CD4-positive, alpha-beta T cell treated with Interleukin-21 for 1 hour (primary cell): ENCODE measurements at regions not wholly inside any gene's neighbourhood (a gene's known extent, or its start where the extent isn't known, plus 50 kb on each side); places are given as distances from the start of the nearest gene placed in this dataset.
"Not testable (repeated sequence)": the region's sequence is repeated elsewhere in the genome, so short reads cannot be mapped to it uniquely, and the experiment has no call there.

Experiments used
- DNase-seq: peaks from one replicate; pipeline ENCODE4 v3.0.0-alpha.2; 2020

DNA sequence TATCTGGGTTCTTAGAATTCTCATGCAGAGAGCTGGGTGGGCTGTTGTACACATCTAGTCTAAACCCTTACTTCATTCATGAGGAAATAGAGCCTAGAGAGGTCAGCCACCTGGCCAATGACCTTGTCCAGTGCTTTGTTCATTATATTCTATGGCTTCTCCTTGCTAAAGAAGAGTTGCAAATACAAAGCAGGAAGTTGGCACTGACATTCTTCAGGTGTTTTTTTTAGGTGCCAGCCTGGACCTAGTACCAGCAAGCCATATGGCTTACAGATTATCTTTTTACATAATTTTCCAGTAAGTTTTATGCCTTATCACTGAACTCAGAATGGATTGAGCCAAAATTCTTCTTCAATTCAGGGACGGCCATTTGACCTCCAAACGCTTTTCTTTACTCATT is 54.7 kb upstream of the PGM2 start:
- DNase-seq, result no peak

DNA sequence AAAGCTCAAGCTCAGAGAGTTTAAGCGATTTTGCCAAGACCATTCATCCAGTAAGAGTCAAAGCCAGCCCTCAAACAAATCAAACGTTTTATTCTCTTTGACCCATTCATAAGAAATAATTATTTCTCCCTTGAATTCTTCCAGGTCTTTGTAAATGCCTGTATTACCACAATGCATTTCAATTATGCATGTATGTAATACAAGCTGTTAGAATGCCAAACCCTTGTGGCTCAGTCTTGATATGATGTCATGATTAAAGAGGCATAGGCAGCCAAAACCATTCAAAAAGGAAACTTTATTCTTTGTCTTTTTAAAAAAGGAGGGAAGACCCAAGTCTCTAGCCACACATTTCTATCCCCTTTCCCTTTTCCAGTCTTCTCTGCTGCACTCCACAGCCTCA is 56.5 kb upstream of the PGM2 start:
- DNase-seq, result no peak

DNA sequence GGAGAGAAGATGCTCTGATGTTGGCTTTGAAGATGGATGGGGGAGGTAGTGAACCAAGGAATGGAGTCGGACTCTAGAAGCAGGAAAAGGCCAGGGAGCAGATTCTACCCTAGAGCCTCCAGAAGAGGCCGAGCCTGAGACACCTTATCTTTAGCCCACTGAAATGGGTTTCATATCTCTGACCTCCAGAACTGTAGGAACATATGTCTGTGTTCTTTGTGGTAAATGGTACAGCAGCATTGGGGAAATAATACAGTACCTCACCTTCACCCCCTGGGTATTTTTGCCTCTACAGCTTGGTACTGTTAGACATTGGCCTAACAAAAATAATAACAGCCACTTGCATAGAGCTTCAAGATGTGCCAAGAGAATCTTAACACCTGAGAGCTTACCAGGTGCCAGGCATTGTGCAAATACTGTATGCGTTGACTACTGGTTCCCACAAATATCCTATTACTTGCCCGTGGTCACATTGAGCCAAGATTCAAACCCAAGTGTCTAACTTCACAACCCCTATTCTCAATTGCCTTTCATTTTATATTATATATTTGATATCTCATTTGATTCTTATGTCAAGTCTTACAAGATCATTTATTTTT is 57.0 kb upstream of the PGM2 start:
- no peak for DNase-seq

DNA sequence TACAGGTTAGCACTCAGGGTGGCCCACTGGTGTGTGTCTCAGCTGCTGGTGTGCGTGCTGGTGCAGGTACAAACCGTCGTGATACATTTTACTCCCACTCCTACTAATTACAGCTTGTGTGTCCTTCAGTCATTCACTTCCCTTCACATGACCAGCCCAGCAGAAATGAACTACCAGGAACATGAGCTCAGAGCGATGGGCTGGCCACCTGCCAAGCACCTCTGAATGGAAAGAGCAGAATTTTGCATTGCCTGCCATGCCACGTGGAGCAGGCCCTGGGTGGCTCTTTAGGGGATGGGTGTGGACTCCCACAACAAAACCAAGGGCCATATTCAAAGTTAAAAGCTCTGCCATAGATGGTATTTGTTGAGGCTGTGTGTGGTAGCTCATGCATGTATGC is 58.9 kb upstream of the PGM2 start:
- DNase-seq, result no peak

DNA sequence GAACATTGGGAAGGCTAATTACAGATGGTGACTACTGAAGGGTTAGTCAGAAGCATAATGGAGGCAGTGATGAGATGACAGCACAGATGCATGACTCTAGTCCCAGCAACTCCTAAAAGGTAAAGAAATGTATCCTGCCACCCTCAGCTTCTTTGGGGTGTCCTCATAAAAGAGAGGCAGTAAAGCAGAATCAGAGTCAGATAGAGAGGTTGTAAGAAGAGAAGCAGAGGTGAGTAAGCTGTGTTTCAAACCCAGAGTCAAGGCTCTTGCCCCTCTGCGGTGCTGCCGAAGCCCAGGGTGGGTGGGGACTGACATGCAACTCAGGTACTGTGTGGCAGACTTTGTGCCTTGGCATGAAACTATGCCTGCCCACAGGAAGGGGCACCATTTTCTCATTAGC is 59.5 kb upstream of the PGM2 start:
- DNase-seq, result no peak

DNA sequence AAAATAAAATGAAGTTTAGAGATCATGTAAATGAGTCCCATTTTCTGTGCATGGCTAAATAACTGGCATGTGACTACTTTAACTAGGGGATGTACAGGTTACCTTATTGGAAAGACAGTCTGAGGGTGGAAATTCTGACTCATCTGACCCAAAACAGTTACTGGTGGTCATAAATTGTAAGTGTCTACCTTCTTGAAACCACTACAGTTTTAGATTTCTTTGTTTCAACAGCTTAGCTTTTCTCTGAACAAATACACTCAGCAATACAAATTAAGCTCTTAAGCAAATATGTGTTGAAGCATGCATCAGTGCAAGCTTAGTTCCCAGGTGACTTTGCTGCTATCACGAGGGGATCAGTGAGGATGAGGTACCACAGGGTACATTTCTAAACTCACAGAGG is 60.7 kb upstream of the PGM2 start:
- DNase-seq, result no peak

DNA sequence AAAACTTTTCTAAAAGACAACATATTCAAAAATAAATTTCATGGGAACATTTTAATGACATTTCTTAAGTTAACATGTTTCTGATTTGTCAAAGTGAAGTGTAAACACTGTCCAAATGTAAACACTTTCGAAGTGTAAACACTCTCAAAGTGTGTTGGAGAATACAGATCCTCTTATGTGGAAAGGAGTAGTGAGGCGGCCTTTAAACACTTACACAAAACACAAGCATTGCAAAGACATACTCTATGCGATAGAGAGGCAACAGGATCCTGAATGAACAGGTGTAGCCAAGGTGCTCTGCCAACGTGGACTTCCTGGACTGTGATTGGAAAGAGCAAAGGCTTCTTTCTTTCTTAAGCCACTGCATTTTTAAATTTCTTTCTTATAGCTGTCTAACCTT is 62.7 kb upstream of the PGM2 start:
- no peak for DNase-seq

DNA sequence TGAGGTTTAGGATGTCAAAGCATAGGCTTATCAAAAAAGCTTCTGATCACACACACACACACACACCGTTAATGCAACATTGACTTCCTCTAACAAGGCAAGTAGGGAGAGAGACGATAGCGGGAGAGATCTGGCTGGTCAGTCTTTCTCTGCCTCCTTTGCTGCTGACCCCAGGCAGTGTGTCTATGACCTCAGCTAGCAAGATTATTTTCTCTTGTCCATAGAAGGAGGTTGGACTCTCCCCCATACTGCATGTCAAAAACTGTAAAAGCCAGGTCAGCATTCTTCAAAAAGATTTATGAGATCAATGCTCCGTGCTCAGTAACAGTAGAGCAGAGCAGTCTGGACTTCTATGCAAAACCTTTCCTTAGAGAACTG is 63.5 kb upstream of the PGM2 start:
- DNase-seq, result no peak

DNA sequence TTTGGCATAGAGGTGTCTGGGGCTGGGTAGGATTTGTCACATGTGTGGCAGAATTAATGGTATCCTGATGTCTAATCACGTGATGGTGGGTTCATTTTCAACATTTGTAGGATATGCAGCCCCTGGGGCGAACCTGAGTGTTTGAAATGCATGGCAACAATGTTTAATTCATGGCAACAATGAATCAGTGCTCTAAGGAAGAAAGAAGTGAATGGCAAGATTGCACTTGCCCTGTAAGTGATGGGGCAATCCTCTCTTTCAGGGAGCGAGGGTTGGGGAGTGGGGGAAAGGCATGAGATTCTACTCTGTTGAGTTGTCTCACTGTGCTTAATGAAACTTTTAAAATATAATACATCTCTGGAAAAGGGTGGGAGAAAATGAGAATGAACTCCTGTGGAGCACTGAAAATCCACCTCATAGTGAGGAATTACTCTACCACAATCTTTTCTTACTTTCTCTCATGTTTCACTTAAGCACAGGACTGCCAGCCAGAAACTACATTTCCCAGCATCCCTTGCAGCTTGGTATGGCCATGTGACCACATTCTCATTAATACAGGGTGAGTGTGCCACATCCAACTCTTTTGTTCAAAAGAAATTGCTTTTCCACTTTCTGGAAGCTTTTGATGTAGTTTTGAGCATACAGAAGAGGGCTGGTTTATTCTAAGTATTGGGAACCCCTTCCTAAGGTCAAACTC is 64.0 kb upstream of the PGM2 start:
- DNase-seq, result peak; percentile 19

DNA sequence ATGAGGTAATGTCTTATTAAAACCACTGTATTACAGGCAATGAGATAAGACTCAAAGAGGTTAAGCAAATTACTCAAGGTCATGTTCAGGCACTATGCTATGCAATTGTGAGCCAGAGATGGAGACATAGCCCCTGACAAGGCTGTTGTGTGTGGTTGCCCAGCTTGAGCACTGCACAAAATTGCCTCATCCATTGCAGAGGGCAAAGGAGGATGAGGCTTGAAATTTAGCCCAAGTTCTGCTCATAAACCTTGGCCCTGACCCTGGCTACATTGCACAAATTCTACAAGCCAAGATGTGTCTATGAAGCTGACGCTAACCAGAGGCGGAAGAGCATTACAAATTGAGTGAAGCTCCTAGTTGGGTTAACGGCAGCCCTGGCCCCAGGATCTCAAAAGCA is 65.6 kb upstream of the PGM2 start:
- DNase-seq, result no peak

DNA sequence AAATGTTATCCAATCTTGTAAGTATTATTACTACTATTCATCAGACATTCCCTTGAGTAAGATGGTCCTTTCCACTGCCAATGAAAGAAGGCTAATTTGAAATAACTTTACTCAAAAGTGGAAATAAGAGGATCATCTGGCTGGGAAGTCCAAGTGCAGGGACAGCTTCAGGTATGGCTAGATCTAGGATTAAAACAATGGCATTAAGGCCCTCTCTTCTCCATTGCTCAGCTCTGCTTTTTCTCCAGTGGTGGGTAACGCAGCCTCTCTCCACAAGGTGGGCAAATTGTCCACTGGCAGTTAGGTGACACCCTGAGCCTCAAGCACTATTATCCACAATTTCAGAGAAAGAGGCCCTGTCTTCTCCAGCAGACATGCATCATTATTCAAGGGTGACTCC is 66.7 kb upstream of the PGM2 start:
- no peak for DNase-seq

DNA sequence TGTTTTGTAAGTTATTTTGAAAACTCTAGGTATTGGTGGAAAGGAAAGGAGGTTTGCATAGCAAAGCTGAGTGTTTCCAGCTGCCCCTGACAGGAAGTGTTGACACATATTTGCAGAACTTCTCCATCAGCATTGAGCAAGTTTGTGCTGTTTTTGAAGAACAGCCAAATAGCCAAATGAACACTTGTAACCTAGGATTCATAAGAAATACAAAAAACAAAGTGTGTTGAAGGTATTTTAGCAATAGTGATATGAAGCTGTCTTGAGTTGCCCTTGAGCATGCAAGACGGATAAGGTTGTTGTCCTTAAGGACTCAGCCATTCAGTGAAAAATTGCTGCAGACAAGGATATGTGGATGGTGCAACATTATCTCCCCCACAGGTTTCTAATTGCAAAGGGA is 68.3 kb upstream of the PGM2 start:
- peak; percentile 19 for DNase-seq

DNA sequence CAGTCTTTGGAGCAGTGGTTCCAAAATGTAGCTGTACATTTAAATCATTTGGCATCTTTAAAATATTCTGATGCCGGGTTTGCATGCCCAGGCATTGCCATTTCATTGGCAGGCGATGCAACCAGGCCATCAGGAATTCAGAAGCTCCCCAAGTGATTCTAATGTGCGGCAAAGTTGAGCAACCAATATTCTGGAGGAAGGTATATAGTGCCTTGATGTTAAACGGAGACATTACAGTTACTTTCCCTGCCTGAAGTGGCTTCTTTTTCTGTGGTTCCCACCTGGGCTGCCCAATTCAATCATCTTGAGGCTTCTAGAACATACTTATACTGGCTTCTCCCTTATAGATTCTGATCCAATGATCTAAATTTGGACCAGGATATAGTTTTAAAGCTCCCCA is 68.7 kb upstream of the PGM2 start:
- DNase-seq, result no peak

DNA sequence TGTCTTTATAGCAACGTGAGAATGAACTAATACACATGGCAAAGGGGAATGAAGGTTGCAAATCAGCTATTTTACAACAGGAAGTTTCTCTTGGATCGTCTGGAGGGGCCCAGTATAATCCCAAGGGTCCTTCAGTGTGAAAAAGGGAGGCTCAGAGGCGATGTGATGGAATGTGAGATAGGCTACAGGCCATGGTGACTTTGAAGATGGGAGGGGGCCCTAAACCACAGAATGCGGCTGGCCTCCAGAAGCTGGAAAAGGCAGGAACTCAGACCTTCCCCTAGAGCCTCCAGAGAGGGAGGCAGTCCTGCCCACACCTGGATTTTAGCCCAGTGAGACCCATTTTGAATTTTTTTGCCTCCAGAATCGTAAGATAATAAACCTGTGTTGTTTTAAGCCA is 69.4 kb upstream of the PGM2 start:
- no peak for DNase-seq

DNA sequence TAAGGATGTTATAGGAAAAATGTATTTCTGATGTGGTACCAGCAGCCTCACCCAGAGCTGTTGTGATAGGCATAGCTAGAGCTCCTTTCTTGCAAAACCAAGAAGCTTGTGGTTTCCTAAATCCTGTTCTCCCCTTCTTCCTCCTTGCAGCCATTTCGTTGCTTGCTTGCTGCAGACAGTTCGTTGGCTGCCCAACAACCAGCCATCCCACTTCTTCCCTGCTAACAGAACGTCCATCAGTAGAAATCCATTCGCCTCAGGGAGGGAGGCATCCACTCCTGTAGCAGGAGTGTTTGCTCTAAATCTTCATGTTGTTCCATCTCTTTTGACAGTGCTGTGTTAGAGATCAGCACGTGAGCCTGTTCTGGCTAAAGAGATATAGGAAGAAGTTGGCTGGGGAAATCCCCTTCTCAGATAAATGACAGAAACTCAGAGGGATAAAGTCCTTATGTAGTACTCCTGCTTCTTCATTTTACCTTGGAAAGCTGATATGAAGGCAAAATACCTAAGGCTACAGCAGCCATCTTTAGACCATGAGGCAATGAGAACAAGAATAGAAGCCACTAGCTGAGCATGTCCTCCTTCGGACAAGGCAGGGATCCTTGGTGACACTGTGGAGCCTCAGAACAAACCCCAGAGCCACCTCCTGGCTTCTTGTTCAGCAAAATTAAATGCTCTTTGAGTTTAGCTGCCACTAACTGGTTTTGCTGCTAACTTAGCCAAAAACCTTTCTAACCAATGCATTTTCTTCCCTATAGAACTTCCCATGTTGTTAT is 68.4 kb upstream of the RELL1 start:
- DNase-seq, result no peak

DNA sequence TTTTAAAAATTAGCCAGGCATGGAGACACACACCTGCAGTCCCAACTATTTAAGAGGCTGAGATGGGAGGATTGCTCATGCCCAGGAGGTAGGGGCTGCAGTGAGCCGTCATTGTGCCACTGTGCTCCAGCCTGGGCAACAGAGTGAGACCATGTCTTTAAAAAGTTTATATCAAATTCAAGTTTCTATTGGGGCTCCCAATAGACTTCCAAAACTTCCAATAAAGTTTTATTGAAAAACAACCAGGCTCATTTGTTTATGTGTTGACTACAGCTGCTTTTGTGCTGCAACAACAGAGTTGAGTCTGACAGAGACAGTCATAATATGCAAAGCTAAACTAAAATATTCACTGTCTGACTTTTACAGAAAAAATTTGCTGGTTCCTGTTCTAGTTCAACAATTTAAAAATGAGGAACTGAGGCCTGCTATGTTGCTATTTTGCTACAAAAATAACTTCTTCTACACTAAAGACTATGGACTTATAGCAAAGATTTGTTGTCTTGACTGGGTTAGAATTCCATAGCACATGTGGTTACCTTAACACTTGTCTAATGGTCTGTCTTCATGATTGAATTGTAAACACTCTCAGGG is 63.3 kb upstream of the RELL1 start:
- DNase-seq, result no peak

DNA sequence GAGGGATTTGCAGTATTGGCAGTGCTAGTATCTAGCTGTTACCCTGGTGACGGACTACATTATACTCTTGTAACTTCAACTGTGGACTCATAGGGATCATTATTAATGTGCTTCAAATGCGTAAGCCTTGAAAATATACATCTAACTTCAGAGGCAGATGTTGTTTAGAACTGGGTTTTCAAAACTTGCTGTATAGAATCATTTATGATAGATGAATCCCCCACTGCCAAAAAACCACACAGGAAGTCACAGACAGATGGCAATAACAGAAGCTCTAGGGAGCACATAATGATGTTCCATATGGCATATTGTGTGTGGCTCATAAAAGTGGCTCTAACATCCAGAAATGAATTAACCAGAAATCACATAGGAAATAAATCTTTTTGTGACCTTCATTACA is 62.3 kb upstream of the RELL1 start:
- DNase-seq, result no peak

DNA sequence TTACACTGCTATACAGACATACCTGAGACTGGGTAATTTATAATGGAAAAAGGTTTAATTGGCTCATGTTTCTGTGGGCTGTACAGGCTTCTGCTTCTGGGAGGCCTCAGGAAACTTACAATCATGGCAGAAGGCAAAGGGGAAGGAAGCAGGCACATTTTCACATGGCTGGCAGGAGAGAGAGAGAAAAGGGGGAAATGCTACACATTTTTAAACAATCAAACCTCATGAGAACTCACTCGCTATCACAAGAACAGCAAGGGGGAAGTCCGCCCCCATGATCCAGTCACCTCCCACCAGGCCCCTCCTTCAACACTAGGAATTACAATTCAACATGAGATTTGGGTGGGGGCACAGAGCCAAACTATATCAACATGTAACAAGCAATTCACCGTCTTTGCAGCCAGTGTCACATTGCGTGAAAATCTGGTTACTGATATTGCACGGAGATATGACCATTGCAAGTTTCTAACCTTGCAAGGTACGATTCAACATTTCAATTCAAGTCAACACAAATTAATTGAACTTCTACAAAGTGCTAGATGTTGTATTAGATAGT is 61.7 kb upstream of the RELL1 start:
- no peak for DNase-seq

DNA sequence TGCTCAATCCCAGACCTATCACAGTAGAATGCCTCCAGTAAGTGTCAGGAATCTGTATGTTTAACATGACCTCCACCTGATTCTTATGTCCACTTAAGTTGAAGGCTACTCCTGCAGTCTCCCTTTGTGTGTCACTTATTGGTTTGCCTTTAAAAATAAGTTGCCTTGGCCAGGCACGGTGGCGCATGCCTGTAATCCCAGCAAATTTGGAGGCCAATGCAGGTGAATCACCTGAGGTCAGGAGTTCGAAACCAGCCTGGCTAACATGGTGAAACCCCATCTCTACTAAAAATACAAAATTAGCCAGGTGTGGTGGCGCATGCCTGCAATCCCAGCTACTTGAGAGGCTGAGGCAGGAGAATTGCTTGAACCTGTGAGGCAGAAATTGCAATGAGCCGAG is 60.7 kb upstream of the RELL1 start:
- not testable (repeated sequence) for DNase-seq

DNA sequence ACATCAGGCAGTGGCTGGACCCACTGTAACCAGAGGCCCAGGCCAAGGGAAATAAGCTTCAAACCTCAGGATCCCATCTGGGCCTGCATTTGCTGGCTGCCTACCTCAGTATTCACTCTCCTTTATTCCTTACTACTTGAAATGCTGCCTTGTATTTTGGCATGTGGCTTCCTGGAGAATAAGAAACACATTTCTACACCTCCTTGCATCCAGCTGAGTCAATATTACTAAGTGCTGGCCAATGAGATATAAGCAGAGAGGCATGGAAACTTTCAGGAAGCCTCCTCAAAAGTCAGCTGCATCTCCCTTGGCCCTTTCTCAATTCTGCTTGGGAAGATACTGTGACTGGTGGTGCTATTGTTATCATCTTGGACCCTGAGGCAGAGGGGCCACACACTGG is 59.8 kb upstream of the RELL1 start:
- DNase-seq, result no peak

DNA sequence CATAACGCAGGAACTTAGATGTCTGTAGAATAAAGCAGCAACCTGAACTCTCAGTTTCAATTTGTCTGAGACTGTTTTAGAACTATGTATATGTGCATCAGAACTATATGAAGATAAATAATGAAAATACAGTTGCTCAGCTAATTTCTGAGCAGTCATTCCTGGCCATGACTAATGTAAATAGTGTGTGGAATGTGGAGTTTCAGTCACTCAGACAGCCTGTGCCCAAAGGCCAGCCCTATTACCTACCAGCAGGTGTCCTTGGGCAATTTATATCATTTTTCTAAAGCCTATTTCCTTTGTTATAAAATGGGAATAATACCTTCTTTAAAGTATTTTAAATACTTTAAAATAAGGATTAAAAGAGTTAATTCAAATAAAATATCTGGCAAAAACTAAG is 56.0 kb upstream of the RELL1 start:
- DNase-seq, result no peak

DNA sequence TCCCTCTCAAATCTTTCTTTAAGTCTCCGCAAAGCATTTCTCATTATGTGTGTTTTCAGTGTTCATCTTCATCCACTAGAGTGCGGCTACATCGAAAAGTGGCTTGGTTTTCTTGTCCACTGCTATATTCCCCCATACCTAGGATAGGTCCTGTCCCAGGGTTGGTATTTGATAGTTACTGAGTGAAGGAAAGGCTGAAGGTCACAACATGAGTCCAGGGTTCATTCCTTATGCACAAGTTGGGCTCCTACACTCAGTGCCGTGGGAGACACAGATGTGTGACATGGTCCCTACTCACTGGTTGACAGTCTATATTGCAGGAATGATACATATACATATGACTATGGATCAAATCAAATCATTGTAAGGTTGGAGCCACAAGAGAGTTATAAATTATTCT is 55.4 kb upstream of the RELL1 start:
- no peak for DNase-seq

DNA sequence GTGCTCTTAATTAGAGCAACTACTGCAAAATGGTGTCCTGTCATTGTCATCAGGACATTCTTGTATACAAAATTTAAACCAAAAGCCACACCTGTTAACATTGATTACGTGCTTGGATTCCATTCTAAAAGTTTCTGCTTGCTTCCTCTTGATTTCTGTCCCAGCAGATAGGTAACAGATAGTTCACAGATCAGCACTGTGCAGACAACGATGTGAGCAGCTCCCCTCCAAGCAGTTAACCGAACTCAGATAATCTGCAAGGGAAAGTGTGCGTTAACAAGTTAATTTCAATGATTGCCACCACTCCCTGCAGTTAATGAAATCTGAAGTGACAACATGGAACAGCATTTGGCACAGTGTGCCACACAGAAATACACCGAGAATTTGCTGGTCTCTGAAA is 54.4 kb upstream of the RELL1 start:
- no peak for DNase-seq

DNA sequence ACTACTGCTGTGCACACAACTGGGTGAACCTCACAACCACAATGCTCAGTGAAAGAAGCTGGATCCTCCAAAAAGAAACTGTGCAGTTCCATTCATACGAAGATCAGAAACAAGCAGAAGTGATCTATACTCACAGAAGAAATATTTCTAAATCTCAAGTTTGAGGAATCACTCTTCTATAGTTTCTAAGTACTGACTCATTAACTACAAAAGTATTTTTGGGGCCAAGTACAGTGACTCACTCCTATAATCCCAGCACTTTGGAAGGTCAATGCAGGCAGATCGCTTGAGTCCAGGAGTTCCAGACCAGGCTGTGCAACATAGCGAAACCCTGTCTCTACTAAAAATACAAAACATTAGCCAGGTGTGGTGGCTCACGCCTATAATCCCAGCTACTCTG is 51.3 kb upstream of the RELL1 start:
- DNase-seq, result no peak
